Activated naive CD8-positive, alpha-beta T cell treated with anti-CD3 and anti-CD28 coated beads, Interleukin-2, amount 10 ng/mL, durations not matched to agents 7 days and 5 days (primary cell): ENCODE measurements at regions not wholly inside any gene's neighbourhood (a gene's known extent, or its start where the extent isn't known, plus 50 kb on each side); places are given as distances from the start of the nearest gene placed in this dataset.
"Not testable (repeated sequence)": the region's sequence is repeated elsewhere in the genome, so short reads cannot be mapped to it uniquely, and the experiment has no call there.

Experiments used
- ATAC-seq: fragments of 150-1000 bp; cut with Tn5 transposase; one replicate; pipeline ENCODE4 v1.10.0; 2021; ENCODE audit warnings: low read depth, moderate library complexity
- POLR2A ChIA-PET: fragments of 350-600 bp; sonication (Branson Sonifier 250); formaldehyde crosslinking; loops from one replicate; lab custom pipeline; 2021; ENCODE audit warnings: antibody characterized with exemption; lab: Charles Lee
- DNase-seq: peaks from one replicate; pipeline ENCODE4 v3.0.0; 2021
- H3K27ac Mint-ChIP-seq: one replicate; pipeline ENCODE4 v1.8.0; 2022; ENCODE audit warnings: mild to moderate bottlenecking, mixed read lengths
- H3K27me3 Mint-ChIP-seq: one replicate; pipeline ENCODE4 v1.8.0; 2022; ENCODE audit warnings: mild to moderate bottlenecking, moderate library complexity, mixed read lengths
- H3K36me3 Mint-ChIP-seq: one replicate; pipeline ENCODE4 v1.8.0; 2021; ENCODE audit warnings: mild to moderate bottlenecking, mixed read lengths
- H3K4me1 Mint-ChIP-seq: one replicate; pipeline ENCODE4 v1.8.0; 2021; ENCODE audit warnings: mixed read lengths
- H3K4me3 Mint-ChIP-seq: one replicate; pipeline ENCODE4 v1.8.0; 2022; ENCODE audit warnings: mild to moderate bottlenecking, moderate library complexity, mixed read lengths
- H3K9me3 Mint-ChIP-seq: one replicate; pipeline ENCODE4 v1.8.0; 2021; ENCODE audit warnings: mixed read lengths

DNA sequence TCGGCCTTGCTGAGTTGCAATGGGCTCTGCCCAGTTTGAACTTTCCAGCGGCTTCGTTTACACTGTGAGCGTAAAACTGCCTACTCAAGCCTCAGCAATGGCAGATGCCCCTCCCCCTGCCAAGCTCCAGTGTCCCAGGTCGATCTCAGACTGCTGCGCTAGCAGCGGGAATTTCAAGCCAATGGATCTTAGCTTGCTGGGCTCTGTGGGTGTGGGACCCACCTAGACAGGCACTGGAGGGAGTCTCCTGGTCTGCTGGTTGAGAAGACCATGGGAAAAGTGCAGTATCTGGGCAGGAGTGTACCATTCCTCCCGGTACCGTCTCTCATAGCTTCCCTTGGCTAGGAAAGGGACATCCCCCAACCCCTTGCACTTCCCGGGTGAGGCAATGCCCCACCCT is 88.2 kb downstream of the KLHL28 start:
- peaks cover 9% of the 10 kb centered on the region for H3K27me3 Mint-ChIP-seq
- H3K9me3 Mint-ChIP-seq, result peaks cover 2% of the 10 kb centered on the region
- POLR2A ChIA-PET, result no interaction called here
- no peaks in the 10 kb centered on the region for H3K4me1 Mint-ChIP-seq
- H3K27ac Mint-ChIP-seq, result no peak overlapping the region
- ATAC-seq (no peak), DNase-seq (no peak)
- H3K36me3 Mint-ChIP-seq, result no peaks in the 10 kb centered on the region
- H3K4me3 Mint-ChIP-seq, result no peak overlapping the region

DNA sequence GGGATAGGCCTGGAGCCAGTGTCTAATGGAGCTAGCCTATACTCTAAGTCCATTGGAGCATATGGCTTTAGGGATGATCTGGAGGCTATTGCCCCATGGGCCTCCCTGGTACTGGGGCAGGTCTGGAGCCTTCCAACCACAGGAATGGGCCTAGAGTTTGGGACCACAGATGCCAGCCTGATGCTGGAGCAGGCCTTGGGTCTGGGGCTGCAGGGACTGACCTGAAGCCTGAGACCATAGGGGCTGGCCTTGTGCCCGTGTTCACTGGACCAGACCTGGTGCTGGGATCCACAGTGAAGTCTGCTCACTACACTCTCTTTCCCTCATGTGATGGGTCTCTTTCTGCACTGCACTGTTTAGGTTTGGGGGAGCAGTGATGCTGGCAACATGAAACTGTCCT is 95.0 kb downstream of the KLHL28 start:
- Mint-ChIP-seq H3K27ac (no peak overlapping the region), H3K4me3 (no peak overlapping the region), H3K9me3 (peaks cover 1% of the 10 kb centered on the region), H3K4me1 (no peaks in the 10 kb centered on the region), H3K36me3 (no peaks in the 10 kb centered on the region), H3K27me3 (peaks cover 3% of the 10 kb centered on the region)
- DNase-seq, result no peak
- POLR2A ChIA-PET, result no interaction called here
- ATAC-seq, result no peak

DNA sequence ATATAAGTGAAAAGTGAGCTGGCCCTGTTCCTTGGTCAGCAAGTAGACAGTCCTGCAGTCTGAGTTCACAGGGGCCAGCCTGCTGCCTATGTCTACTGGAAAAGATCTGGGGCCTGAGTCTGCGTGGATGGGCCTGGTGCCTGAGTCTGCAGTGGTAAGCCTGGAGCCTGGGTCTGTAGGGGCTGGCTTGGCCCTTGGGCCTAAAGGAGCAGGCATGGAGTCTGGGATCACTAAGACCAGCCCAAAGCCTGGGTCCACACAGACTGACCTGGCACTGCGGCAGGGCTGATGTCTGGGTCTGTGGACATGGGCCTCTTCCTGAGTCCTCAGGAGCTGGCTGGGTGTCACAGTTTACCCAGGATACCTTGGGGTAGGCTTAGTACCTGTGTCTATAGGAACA is 95.4 kb downstream of the KLHL28 start:
- no peak for DNase-seq
- Mint-ChIP-seq H3K36me3 (no peaks in the 10 kb centered on the region), H3K27me3 (peaks cover 3% of the 10 kb centered on the region), H3K4me1 (no peaks in the 10 kb centered on the region), H3K27ac (no peak overlapping the region), H3K4me3 (no peak overlapping the region), H3K9me3 (peaks cover 1% of the 10 kb centered on the region)
- no peak for ATAC-seq
- POLR2A ChIA-PET, result no interaction called here

DNA sequence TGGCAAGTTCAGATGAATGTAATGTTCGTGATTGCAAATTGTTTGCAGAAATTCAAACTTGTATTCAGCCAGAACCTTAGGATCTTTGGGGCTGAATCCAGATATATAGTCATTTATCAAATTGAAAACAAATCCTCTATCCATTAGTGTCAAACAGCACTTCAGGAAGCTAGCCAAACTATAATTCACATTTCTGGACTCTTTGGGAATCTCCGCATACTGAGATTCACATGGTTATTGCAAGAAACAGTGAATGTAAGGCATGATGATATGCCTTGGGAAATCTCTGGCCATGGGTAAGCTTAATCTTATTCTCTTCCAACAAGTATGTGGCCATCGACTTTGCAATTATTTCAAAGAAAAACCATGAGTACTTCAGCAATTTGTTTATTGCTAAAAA is 98.5 kb downstream of the KLHL28 start:
- Mint-ChIP-seq H3K36me3 (no peaks in the 10 kb centered on the region), H3K4me3 (no peak overlapping the region), H3K27ac (no peak overlapping the region), H3K9me3 (peaks cover 1% of the 10 kb centered on the region), H3K4me1 (no peaks in the 10 kb centered on the region), H3K27me3 (peaks cover 3% of the 10 kb centered on the region)
- DNase-seq (no peak), ATAC-seq (no peak)
- POLR2A ChIA-PET, result no interaction called here

DNA sequence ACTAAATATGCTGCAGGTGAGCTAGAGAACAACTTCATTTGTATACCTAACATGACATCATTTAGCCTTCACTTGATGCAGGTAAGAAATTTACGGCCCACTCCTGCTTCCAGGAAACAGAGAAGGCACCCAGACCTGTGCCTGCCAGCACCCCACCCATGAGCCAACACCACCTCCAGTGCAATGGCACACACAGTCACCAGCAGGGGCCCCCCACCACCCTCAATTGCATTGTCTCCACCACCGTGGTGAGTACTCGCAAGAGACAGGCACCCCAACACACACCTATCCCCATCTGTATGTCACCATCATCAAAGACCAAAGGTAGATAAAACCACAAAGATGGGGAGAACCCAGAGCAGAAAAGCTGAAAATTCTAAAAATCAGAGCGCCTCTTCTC is 107.6 kb downstream of the KLHL28 start:
- no peak overlapping the region for H3K4me3 Mint-ChIP-seq
- ATAC-seq, result no peak
- POLR2A ChIA-PET, result no interaction called here

DNA sequence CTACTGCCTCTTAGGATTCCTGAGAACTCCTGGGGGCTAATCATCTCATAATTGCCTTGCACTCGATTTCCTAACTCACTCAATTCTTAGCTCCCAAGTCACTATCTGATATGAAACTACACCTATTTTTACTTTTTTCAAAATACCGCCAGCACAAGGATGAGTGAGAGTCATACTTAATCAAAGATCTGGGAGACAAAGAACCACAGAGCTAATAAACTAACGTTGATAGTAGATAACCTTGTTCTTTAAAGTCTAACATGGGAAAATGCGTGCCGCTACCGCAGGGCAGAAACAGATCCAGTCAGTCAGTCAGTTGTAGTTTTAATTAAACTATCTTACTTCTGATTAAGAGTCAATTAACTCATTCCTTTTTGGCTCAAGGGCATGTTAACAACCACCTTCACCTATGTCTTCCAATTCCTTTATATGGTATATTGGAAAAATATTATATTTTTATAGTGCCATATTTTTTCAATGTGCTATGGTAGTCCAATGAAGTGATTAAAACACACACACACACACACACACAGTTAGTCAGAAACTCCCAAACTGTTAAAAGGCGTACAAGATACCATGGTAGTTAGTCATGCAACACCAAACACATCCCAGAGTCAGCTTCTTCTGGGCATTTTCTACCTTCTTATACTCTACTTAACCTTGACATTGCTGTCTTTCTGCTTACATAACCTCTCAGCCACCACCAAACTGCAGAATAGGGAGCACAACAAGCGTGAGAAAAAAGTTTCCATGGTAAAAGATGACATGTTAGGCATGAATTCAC is 114.0 kb downstream of the KLHL28 start:
- H3K36me3 Mint-ChIP-seq, result no peaks in the 10 kb centered on the region
- H3K27me3 Mint-ChIP-seq, result peaks cover 10% of the 10 kb centered on the region
- POLR2A ChIA-PET, result no interaction called here
- no peak overlapping the region for H3K27ac Mint-ChIP-seq
- H3K9me3 Mint-ChIP-seq, result no peaks in the 10 kb centered on the region
- no peak for DNase-seq
- peaks cover 1% of the 10 kb centered on the region for H3K4me1 Mint-ChIP-seq
- H3K4me3 Mint-ChIP-seq, result no peak overlapping the region
- ATAC-seq, result no peak

More for the DNA sequence above, 107.6 kb downstream of the KLHL28 start:
- Mint-ChIP-seq H3K4me1 (no peaks in the 10 kb centered on the region), H3K9me3 (no peaks in the 10 kb centered on the region), H3K27me3 (peaks cover 12% of the 10 kb centered on the region), H3K27ac (no peak overlapping the region), H3K36me3 (no peaks in the 10 kb centered on the region)
- DNase-seq, result no peak

DNA sequence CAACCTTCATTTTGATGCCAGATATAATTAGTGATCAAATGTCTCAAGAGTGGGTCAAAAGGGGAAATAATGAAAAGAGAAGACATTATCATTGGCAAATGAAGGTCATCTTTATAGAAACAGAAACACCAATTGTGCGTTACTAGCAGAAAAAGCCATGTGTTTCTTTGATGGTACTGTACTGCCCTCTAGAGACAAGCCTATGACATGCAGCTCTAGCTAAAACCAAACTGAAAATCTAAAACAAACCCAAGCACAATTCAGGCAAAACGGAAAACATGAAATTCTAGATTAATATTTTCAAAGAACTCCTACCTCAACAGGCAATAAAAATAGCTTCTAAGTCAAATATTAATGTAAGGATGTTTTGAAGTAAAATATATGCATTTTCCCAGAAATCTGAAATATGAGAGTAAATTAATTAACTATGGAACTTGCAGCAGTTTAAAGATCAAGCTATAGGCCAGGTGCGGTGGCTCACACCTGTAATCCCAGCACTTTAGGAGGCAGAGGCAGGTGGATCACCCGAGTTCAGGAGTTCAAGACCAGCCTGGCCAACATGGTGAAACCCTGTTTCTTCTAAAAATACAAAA is 115.4 kb downstream of the KLHL28 start:
- POLR2A ChIA-PET, result no interaction called here
- no peak overlapping the region for H3K27ac Mint-ChIP-seq
- H3K36me3 Mint-ChIP-seq, result no peaks in the 10 kb centered on the region
- peaks cover 8% of the 10 kb centered on the region for H3K27me3 Mint-ChIP-seq
- no peak for DNase-seq
- no peaks in the 10 kb centered on the region for H3K9me3 Mint-ChIP-seq
- H3K4me1 Mint-ChIP-seq, result peaks cover 1% of the 10 kb centered on the region
- no peak for ATAC-seq
- H3K4me3 Mint-ChIP-seq, result no peak overlapping the region

DNA sequence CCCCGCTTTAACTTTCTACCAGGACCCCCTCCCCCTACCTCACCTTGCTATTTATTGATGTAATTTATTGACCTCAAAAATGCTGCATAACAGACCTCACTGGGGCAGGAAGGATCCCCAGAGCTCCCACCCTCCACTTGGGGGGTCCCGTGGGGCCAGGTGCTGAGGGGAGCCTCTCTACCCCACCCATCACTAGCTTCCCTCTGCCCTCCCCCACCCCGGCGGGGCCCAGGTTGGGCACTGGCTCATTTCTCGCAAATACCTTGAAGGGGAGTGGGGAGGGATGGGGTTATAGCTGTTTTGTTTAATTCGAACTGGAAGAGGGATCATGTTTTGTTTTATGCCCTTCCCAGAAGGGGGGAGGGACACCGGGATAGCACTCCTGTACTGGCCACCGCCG is 125.8 kb downstream of the KLHL28 start:
- H3K36me3 Mint-ChIP-seq, H3K4me1 Mint-ChIP-seq, ATAC-seq, H3K9me3 Mint-ChIP-seq, DNase-seq, H3K27ac Mint-ChIP-seq, H3K4me3 Mint-ChIP-seq, POLR2A ChIA-PET: not testable (repeated sequence)
- H3K27me3 Mint-ChIP-seq, result peaks cover 14% of the 10 kb centered on the region

DNA sequence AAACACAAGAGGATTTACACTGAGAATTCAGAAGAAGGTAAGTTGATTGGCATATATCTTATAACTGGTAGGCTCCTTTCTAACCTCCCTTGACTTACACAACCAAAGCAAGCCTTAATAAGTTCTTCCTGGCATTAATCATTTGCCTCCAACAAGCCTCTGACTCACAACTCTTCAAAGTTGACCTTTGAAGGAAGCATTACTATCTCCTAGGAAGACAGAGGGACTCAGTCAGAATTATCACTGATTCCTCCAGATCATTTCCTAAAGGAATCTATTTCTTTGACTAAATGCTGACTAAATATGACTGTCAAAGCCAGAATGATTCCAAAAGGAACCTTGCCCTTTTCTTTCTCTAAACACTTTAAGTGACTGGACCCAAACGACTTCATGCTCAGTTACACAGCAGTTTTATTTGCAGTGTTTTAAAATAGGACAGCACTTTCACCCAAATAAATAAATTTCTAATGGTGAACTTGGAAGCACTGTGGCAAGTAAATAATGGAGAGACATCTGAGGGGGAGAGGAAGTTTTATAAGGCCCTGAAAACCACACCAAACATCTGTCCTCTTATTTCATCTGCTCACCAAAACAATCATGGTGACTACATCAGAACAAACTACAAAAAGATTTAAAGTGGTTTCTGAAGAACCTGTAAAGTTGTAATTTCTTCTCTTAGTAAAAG is 128.2 kb downstream of the KLHL28 start:
- Mint-ChIP-seq H3K4me1 (no peaks in the 10 kb centered on the region), H3K27ac (no peak overlapping the region), H3K4me3 (no peak overlapping the region), H3K36me3 (no peaks in the 10 kb centered on the region), H3K27me3 (peaks cover 12% of the 10 kb centered on the region), H3K9me3 (no peaks in the 10 kb centered on the region)
- ATAC-seq (no peak), DNase-seq (no peak)
- POLR2A ChIA-PET, result no interaction called here

DNA sequence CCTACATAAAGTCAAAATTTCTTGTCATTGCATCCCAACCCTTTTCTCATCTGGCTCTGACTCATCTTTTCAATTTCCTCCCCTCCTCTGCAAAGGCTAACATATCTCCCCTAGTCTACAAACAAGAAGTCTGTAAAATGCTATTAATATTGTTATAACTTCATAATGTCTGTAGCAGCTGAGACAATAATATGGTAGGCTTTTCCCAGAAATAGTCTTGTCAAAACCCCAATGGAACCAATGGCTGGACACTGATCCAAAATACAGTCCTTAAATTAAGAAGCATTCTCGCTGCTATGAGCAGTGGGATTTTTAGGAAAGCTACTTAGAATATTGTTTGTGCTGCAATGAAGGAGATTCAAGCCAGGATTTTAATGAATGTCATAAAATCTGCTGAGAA is 131.4 kb downstream of the KLHL28 start:
- POLR2A ChIA-PET, result no interaction called here
- Mint-ChIP-seq H3K27ac (no peak overlapping the region), H3K36me3 (no peaks in the 10 kb centered on the region), H3K27me3 (peaks cover 14% of the 10 kb centered on the region), H3K9me3 (no peaks in the 10 kb centered on the region), H3K4me3 (no peak overlapping the region), H3K4me1 (no peaks in the 10 kb centered on the region)
- DNase-seq (no peak), ATAC-seq (no peak)

DNA sequence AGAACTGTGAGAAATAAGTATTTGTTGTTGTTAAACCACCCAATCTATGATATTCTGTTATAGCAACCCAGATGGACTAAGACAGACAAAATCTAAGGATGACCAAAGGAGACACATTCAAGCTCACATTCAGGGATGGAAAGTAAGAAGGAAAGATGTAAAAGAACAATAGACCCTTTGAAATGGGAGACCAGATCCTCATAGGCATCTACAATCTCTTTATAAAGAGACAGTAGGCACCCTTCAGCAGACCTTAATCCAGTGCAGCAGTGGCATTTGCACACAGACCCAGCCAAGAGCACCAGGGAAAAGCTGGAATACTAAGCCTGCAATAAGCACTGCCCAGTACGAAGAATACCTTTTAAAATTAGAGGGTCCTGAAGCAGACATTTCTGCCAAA is 132.7 kb downstream of the KLHL28 start:
- no peaks in the 10 kb centered on the region for H3K4me1 Mint-ChIP-seq
- POLR2A ChIA-PET, result no interaction called here
- no peaks in the 10 kb centered on the region for H3K9me3 Mint-ChIP-seq
- ATAC-seq, result no peak
- peaks cover 9% of the 10 kb centered on the region for H3K27me3 Mint-ChIP-seq
- no peaks in the 10 kb centered on the region for H3K36me3 Mint-ChIP-seq
- H3K27ac Mint-ChIP-seq, result no peak overlapping the region
- no peak for DNase-seq
- no peak overlapping the region for H3K4me3 Mint-ChIP-seq

DNA sequence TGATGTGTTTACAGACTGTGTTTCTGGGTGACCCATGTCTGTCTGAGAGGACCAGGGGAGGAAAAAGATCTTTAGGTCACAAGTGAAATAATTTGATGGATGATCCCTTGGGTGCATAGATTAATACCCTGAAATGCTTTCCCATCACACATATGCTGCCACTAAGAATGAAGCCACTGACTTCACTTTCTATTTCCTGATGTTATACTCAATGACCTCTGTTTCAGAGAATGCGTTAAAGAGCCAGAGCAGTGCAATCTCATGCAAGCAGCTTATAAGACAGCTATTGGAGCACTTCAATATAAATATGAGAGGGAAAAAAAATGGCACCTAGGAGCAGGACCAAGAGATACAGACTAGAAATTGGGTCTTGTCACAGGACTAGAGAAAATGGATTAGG is 133.7 kb downstream of the KLHL28 start:
- Mint-ChIP-seq H3K4me1 (no peaks in the 10 kb centered on the region), H3K27ac (no peak overlapping the region), H3K36me3 (no peaks in the 10 kb centered on the region), H3K27me3 (peaks cover 4% of the 10 kb centered on the region), H3K9me3 (no peaks in the 10 kb centered on the region), H3K4me3 (no peak overlapping the region)
- DNase-seq (no peak), ATAC-seq (no peak)
- POLR2A ChIA-PET, result no interaction called here

DNA sequence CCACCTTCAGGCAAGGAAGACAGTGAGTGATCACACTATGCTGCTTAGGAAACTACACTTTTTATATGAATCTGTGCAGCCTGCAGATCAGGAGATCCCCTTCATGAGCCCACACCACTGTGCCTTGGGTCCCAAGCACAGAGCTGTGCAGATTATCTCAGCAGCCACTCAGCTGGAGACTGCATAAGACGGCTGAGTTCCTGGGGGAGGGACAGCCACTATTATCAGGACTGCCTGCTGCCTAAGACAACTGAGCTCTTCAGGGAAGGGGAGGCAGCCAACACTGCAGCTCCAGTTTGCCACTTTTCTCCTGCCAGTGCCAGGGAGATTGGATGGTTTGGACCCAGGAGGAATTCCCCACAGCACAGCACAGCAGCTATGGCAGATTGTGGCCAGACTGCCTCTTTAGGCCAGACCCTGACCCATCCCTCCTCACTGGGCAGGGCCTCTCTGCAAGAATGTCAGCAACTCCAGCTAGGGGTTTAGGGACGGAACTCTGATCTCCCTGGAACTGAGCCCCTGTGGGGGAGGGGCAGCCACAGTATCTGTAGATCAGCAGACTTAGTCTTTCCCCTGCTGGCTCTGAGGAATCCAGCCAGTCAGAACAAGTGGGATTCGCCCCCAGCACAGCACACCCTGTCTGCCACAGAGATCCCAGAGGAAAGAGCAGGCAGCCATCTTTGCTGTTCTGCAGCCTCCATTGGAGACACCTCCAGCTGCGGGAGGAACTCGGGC is 141.3 kb downstream of the KLHL28 start:
- Mint-ChIP-seq H3K9me3 (peaks cover 3% of the 10 kb centered on the region), H3K4me1 (no peaks in the 10 kb centered on the region), H3K4me3 (no peak overlapping the region), H3K27me3 (peaks cover 5% of the 10 kb centered on the region), H3K36me3 (no peaks in the 10 kb centered on the region), H3K27ac (no peak overlapping the region)
- DNase-seq (no peak), ATAC-seq (no peak)
- POLR2A ChIA-PET, result no interaction called here
